ENCODE measurements at regions not wholly inside any gene's neighbourhood (a gene's known extent, or its start where the extent isn't known, plus 50 kb on each side); places are given as distances from the start of the nearest gene placed in this dataset.
"Not testable (repeated sequence)": the region's sequence is repeated elsewhere in the genome, so short reads cannot be mapped to it uniquely, and the experiment has no call there.

DNA sequence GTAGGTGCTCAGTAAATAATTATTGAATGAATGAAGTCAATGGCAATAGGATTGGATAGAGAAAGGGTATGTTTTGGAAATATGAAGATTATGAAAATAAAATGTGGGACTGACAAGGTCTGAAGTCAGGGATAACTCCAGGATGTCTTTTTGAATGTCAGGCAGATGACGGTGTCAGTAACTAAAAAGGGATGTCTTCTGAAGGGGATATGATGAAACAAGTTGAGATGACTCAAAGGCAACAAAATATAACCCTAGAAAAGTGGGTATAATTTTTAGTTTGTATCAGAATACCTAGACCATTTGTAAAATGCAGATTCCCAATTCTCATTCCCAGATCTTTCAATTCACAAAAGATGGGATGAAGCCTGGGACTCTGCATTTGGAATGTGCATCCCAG lies 257.3 kb upstream of the SGK1 start:
- TF ChIP-seq, protein P1, sequence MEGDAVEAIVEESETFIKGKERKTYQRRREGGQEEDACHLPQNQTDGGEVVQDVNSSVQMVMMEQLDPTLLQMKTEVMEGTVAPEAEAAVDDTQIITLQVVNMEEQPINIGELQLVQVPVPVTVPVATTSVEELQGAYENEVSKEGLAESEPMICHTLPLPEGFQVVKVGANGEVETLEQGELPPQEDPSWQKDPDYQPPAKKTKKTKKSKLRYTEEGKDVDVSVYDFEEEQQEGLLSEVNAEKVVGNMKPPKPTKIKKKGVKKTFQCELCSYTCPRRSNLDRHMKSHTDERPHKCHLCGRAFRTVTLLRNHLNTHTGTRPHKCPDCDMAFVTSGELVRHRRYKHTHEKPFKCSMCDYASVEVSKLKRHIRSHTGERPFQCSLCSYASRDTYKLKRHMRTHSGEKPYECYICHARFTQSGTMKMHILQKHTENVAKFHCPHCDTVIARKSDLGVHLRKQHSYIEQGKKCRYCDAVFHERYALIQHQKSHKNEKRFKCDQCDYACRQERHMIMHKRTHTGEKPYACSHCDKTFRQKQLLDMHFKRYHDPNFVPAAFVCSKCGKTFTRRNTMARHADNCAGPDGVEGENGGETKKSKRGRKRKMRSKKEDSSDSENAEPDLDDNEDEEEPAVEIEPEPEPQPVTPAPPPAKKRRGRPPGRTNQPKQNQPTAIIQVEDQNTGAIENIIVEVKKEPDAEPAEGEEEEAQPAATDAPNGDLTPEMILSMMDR (IDR thresholded peaks at IDR 0.05; ENCODE audit: low read depth, low read length, missing control alignments): no peak
- DNase-seq: no peak
- H3K36me3 ChIP-seq (replicated peaks): no peaks in the 10 kb centered on the region
- no peak overlapping the region for H3K4me3 ChIP-seq (ENCODE audit: low read depth, low read length)
- H3K27ac ChIP-seq: no peak overlapping the region
- in situ Hi-C loops (cut with HindIII; ENCODE audit: low pct_ligation_motif_present, low sequenced_read_pairs): no loop called here
- no peaks in the 10 kb centered on the region for H3K27me3 ChIP-seq (replicated peaks)

DNA sequence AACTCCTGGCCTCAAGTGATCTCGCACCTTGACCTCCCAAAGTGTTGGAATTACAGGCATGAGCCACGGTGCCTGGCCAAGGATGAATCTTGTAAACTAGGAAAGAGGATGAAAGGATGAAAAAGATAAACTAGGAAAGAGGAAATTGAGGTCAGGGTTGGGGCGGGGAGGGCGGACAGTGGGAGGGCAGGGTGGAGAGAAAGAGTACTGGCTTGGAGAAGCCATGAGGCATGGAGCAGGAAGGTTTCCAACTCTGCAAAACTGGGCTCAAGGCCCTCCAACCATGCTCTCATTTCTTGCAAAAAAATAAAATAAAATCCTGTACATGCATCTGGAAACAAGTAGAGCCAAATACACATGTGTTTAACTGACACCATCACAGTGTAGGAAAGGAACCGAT lies 256.6 kb upstream of the SGK1 start:
- no peak overlapping the region for H3K4me3 ChIP-seq (ENCODE audit: low read depth, low read length)
- no peaks in the 10 kb centered on the region for H3K27me3 ChIP-seq (replicated peaks)
- no peak for DNase-seq
- TF ChIP-seq, protein P1 (IDR thresholded peaks at IDR 0.05; ENCODE audit: low read depth, low read length, missing control alignments): no peak
- H3K36me3 ChIP-seq (replicated peaks): no peaks in the 10 kb centered on the region
- in situ Hi-C loops (cut with HindIII; ENCODE audit: low pct_ligation_motif_present, low sequenced_read_pairs): no loop called here
- no peak overlapping the region for H3K27ac ChIP-seq

DNA sequence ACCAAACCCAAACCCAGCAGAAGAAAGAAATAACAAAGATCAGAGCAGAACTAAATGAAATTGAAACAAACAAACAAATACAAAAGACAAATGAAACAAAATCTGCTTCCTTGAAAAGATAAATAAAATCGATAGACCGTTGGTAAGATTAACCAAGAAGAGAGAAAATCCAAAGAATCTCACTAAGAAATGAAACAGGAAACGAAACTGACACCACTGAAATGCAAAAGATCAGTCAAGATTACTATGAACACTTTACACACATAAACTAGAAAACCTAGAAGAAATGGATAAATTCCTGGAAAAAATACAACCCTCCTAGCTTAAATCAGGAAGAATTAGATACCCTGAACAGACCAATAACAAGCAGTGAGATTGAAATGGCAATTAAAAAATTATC lies 252.1 kb upstream of the SGK1 start:
- H3K27ac ChIP-seq; H3K36me3 ChIP-seq (replicated peaks); H3K4me3 ChIP-seq (ENCODE audit: low read depth, low read length); H3K27me3 ChIP-seq (replicated peaks); in situ Hi-C loops (cut with HindIII; ENCODE audit: low pct_ligation_motif_present, low sequenced_read_pairs); DNase-seq: not testable (repeated sequence)

DNA sequence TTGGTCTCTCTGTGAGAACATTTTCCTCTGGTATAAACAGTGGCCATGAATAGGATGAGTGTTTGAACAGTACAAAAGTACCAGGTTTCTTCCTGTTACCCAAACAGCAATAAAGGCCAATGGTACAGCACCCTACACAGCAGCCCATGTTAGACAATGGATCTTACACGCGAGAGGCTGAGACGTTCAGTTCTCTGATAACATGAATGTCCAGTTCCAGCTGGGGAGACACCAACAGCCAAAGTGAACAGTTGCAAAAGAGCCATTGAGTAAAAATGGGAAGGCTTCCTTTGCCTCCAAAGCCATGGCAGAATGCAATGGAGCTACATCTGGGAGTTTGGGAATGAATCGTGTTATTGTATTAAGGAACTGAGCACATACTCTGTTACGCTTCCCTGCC lies 246.8 kb upstream of the SGK1 start:
- Histone ChIP-seq H3K27ac (no peak overlapping the region), H3K36me3 (replicated peaks) (no peaks in the 10 kb centered on the region), H3K4me3 (ENCODE audit: low read depth, low read length) (no peak overlapping the region), H3K27me3 (replicated peaks) (no peaks in the 10 kb centered on the region)
- no peak for DNase-seq
- TF ChIP-seq, protein P1 (IDR thresholded peaks at IDR 0.05; ENCODE audit: low read depth, low read length, missing control alignments): no peak
- in situ Hi-C loops (cut with HindIII; ENCODE audit: low pct_ligation_motif_present, low sequenced_read_pairs): no loop called here

DNA sequence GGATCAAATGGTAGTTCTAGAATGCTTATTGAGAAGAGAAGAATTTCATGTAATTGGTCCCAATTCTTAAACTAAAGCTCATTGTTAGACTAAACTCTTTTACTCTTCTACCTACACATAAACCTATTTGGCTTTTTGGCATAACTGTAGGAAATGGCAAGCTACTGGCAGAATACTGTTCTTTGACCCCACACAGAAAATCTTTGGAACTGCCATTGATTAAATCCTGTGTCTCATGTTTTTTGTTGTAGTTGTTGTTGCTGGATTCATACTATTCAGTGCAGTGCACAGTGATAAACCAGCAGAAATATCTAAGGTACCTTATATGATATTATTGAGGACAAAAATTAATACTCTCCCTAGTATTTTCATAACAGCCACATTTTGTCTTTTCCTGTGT lies 242.1 kb upstream of the SGK1 start:
- Histone ChIP-seq H3K36me3 (replicated peaks) (no peaks in the 10 kb centered on the region), H3K27me3 (replicated peaks) (no peaks in the 10 kb centered on the region), H3K27ac (no peak overlapping the region), H3K4me3 (ENCODE audit: low read depth, low read length) (no peak overlapping the region)
- TF ChIP-seq, protein P1 (IDR thresholded peaks at IDR 0.05; ENCODE audit: low read depth, low read length, missing control alignments): no peak
- in situ Hi-C loops (cut with HindIII; ENCODE audit: low pct_ligation_motif_present, low sequenced_read_pairs): no loop called here
- DNase-seq: no peak

DNA sequence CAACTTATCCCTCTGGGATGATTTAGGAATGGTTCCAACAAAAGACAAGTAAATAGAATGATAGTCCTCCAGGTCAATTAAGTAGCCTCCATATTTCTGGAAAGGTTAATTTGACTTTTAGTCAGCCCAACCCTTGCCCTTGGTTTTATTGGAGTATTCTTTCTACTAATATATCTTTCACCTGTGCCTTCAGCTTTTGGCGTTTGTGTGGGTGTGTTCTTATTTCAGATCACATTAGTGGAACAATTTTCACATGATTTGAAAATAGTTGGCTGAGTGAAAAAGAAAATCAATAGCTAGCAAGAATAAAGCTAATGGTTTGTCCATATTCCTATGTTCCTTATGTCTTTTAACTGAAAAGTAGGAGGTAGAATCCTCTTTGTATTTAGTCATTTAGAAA lies 239.6 kb upstream of the SGK1 start:
- no peak overlapping the region for H3K27ac ChIP-seq
- no peaks in the 10 kb centered on the region for H3K36me3 ChIP-seq (replicated peaks)
- TF ChIP-seq, protein P1 (IDR thresholded peaks at IDR 0.05; ENCODE audit: low read depth, low read length, missing control alignments): no peak
- no peak for DNase-seq
- H3K27me3 ChIP-seq (replicated peaks): no peaks in the 10 kb centered on the region
- in situ Hi-C loops (cut with HindIII; ENCODE audit: low pct_ligation_motif_present, low sequenced_read_pairs): no loop called here
- no peak overlapping the region for H3K4me3 ChIP-seq (ENCODE audit: low read depth, low read length)
